OCI-LY3 (cell line): ENCODE measurements at regions not wholly inside any gene's neighbourhood (a gene's known extent, or its start where the extent isn't known, plus 50 kb on each side); places are given as distances from the start of the nearest gene placed in this dataset.

Source experiments
- CTCF ChIP-seq: fragments of 200-600, 300-600 bp; sonication (generic); IDR thresholded peaks from 2 replicates; pipeline ENCODE4 v1.5.1; 2014; ENCODE audit warnings: antibody characterized with exemption, low read length, low read depth
- EZH2phosphoT487 ChIP-seq: fragments of 200-600 bp; shearing (Covaris generic); IDR thresholded peaks from 2 replicates; pipeline ENCODE4 v1.6.1; 2018; ENCODE audit warnings: antibody characterized with exemption, mixed run types, low read depth

GRCh38 chr5:136675769-136676168 is 310.4 kb upstream of the TRPC7 start:
- TF ChIP-seq CTCF, result no peak
- TF ChIP-seq EZH2phosphoT487, result no peak
